ENCODE measurements at regions not wholly inside any gene's neighbourhood (a gene's known extent, or its start where the extent isn't known, plus 50 kb on each side); places are given as distances from the start of the nearest gene placed in this dataset.
"Not testable (repeated sequence)": the region's sequence is repeated elsewhere in the genome, so short reads cannot be mapped to it uniquely, and the experiment has no call there.

DNA sequence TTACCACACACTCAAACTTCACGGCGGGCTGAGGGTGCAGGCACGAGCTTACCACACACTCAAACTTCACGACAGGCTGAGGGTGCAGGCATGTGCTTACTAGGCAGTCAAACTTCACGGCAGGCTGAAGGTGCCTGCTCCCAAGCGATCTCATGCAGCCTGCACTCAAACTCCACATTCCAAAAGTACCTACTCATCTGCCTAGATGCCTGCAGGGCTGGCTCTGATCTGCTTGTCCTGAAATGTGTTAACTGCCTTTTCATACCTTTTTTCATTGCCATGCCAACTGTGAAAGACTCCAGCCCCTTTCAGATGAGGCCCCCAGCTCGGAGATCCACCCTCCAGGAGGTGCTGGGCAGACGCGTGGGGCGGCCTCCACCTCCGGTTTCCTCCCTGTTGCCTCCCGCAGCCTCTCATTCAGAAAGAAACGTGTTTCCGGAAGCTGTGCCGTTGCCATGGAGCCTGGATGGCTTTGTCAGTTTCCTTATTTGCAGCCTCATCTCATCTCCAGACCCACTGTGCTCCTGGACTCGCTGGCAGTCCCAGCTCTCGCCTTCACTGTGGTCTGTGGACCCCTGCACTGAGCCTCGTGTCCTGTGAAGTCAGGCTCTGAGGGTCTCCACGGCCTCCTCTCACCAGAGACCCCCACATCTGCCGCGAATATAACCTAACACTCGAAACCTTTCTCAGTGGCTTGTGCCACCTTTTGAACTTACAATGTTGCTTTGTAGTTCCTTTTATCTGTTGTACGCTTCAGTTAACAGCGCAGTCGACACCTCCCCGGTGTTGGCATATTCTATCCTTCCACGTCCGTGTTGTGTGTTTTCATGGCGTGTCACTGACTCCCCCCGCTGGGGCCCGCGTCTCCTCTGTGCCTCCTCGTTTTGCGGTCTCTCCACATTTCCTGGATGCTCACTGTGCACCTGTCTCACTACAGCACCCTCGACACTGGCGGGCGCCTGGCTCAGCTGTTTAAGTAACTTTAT, 106.1 kb upstream of the ALKAL2 start:
- peak in 4 of 5 experiments; percentile 13 to 84 (median 55) for DNase-seq

GRCh38 chr2:392926-393280, 105.0 kb upstream of the ALKAL2 start:
- DNase-seq = peak in 1 of 5 experiments; percentile 53

DNA sequence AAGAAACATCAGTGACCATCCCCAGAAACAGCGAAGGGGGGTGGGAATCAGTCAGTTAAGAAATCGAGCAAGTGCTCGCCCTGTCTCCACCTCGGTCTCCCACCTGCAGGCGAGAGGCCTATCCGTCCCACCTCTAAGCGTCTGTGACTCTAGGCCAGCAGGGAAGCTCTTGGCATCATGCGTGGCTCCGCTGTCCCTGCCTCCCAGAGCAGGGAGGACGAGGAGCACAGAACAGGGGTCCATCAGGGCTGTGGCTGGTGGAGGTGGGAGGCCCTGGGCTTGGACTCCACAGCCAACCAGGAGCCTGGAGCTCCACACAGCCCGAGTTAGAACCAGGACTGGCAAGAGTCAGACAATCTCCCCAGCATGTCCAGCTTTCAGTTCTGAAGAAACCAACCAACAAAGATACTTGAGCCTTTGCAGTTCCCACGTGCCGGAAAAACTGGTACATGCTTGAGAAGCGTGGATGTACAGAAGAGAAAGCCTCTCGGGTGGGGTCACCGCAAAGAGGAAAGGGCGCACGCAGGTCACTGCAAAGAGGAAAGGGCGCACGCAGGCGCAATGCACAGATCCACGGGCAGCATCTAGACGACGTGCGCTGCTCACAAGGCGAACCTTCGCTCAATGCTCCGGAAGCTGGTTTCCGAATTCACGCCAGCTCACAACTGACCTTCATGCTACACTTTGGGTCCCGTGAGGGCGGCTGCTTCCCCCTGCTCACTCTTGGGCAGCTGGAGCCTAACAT, 104.5 kb upstream of the ALKAL2 start:
- DNase-seq = no peak

- no peak for DNase-seq
Measured at GRCh38 chr2:391696-392095, 103.8 kb upstream of the ALKAL2 start.

DNA sequence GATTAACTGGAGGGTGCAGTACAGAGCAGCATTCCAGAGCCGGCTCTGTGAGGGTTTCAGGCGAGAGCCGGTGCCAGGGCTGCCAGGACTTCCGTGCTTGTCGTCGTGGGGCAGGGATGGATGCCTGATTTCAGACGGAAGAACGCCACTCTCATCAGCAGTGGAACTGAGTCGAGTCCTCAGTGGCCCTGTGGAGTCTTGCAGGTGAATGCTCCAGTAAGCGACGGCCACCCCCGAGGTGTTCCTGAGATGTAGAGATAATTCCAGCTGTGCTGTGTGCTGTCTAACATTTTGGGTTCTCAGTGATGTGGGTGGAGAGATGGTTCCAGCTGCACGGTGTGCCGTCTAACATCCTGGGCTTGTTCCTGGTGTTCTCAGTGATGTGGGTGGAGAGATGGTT, 103.1 kb upstream of the ALKAL2 start:
- DNase-seq = no peak

DNA sequence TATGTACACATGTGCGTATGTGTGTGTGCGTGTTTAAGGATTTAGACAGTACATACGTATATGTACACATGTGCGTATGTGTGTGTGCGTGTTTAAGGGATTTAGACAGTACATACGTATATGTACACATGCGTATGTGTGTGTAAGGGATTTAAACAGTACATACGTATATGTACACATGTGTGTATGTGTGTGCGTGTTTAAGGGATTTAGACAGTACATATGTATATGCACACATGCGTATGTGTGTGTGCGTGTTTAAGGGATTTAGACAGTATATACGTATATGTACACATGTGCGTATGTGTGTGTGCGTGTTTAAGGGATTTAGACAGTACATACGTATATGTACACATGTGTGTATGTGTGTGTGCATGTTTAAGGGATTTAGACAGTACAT, 102.1 kb upstream of the ALKAL2 start:
- not testable (repeated sequence) for DNase-seq

DNA sequence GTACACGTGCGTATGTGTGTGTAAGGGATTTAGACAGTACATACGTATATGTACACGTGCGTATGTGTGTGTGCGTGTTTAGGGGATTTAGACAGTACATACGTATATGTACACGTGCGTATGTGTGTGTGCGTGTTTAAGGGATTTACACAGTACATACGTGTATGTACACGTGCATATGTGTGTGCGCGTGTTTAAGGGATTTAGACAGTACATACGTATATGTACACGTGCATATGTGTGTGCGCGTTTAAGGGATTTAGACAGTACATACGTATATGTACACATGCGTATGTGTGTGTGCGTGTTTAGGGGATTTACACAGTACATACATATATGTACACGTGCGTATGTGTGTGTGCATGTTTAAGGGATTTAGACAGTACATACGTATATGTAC, 100.9 kb upstream of the ALKAL2 start:
- DNase-seq = not testable (repeated sequence)

DNA sequence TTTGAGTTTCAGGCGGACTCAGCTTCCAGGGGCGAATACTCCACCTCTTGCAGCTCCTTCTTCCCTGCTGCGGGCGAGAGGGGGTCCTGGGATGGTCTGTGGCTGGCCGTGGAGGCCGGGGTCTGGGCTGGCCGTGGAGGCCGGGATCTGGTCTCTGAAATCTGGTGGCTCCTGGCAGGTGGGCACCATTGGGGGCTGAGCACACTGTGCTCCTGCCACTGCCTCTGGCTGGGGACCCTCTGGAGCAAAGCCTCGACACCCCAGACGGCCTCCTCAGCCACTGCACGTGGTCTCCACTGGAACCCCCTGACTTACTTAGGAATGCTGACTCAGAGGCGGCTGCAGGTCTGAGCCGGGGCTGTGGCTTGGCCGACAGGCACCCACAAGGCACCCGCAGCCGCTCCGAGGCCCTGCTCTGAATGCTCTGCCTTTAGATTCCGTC, 100.1 kb upstream of the ALKAL2 start:
- DNase-seq = no peak

DNA sequence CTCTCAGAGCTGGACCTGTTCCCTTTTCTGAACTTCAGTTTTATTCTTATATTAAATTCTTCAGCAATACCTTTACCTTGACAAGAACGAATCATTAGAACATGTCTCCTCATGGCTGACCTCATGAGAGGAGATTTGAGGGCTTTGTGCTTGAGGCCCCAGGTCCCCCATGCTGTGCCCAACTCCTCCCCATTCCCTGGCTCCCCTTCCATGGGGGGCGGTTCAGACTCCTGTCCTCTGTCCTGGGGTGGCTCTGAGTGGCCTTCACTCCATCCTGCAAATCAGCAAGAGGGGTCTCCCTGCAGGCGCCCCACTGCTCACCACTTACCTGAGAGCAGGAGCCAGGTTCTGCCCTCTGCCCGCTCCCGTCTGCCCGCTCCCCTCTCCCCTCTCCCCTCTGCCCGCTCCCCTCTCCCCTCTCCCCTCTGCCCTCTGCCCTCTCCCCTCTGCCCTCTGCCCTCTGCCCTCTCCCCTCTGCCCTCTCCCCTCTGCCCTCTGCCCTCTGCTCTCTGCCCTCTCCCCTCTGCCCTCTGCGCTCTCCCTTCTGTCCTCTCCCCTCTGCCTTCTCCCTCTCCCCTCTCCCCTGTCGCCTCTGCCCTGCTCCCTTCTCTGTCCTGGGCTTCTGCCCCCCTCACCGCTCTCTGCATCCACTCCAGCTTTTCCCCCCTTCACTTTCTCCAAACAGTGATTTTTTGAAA, 98.7 kb upstream of the ALKAL2 start:
- DNase-seq = no peak

GRCh38 chr2:385785-386184, 97.9 kb upstream of the ALKAL2 start:
- no peak for DNase-seq

GRCh38 chr2:385061-385460, 97.2 kb upstream of the ALKAL2 start:
- no peak for DNase-seq

GRCh38 chr2:383888-384287, 96.0 kb upstream of the ALKAL2 start:
- no peak for DNase-seq

- no peak for DNase-seq
Measured at GRCh38 chr2:383178-383577, 95.3 kb upstream of the ALKAL2 start.

DNA sequence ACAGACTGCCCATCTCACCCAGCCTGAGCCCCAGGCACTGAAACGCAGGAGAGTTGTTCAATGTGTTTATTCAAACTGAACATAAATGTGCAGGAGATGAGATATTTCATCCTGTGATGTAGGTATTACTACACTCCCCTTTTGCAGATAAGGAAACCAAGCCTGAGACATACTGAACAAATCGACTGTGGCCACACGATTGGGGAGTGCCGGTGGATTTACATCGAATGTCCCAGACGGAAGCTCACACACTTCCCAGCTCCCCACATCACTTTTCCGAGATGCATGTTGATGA, 94.8 kb upstream of the ALKAL2 start:
- no peak for DNase-seq

- DNase-seq = no peak
Measured at GRCh38 chr2:381941-382727, 94.2 kb upstream of the ALKAL2 start.

- no peak for DNase-seq
Measured at GRCh38 chr2:381181-381580, 93.3 kb upstream of the ALKAL2 start.

DNA sequence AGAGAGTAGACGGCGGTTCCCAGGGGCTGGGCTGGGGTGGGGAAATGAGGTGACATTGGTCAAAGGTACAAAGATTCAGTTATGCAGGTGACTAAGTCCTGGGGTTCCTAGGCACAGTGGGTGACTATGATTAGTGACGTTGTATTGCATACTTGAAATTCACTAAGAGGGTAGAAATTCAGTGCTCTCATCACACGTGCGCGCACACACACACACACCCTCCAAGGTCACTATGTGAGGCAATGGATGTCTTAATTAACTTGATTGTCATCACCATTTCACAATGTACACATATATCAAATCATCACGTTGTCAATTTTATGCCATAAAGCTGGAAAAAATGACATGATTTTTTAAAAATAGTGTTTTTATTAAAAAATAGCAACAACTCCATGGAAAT, 92.9 kb upstream of the ALKAL2 start:
- no peak for DNase-seq

DNA sequence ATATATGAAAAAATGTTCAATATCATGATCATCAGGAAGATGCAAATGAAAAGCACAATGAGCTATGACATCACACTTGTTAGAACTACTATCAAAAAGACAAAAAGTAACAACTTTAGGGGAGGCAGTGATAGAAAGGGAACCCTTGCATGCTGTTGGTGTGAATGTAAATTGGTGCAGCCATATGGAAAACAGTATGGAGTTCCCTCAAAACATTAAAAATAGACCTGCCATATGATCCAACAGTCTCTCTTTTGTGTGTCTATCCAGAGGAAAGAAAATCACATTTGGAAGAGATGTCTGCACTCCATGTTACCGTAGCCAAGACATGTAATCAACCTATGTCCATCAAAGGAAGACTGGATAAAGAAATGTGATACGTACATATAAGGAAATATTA, 92.3 kb upstream of the ALKAL2 start:
- DNase-seq = no peak

DNA sequence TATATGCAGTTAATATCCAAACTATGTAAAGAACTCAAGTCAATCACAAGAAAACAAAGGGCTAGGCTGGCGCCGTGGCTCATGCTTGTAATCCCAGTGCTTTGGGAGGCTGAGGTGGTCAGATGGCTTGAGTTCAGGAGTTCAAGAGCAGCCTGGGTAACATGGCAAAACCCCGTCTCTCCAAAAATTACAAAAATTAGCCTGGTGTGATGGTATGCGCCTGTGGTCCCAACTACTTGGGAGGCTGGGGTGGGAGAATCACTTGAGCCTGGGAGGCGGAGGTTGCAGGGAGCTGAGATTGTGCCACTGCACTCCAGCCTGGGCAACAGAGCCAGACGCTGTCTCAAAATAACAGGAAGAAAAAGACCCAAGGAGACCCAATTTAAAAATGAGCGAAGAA, 91.9 kb upstream of the ALKAL2 start:
- no peak for DNase-seq

GRCh38 chr2:378364-378763, 90.5 kb upstream of the ALKAL2 start:
- DNase-seq = no peak

DNA sequence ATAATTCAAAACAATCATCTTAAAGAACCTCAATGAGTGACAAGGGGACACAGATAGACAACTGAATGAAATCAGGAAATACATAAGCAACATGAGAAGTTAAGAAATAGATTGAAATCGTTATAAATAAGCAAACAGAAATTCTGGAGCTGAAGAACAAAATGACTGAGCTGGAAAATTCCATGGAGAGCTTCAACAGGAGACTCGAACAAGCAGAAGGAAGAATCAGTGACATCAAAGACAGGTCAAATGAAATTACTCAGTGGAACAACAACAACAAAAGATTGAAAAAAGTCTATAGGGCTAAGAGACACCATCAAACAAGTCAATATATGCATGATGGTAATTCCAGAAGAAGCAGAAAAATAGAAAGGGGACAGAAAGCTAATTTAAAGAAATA, 89.5 kb upstream of the ALKAL2 start:
- no peak for DNase-seq

GRCh38 chr2:375956-376307, 88.0 kb upstream of the ALKAL2 start:
- no peak for DNase-seq

All from T-helper 2 cell (primary cell).